CD4-positive, alpha-beta T cell treated with Interferon alpha-2 for 1 hour (primary cell): ENCODE measurements at regions not wholly inside any gene's neighbourhood (a gene's known extent, or its start where the extent isn't known, plus 50 kb on each side); places are given as distances from the start of the nearest gene placed in this dataset.

Experiments
- DNase-seq, 2 donors: peaks; one replicate each; pipeline ENCODE4 v3.0.0-alpha.2; 2020 to 2022

DNA sequence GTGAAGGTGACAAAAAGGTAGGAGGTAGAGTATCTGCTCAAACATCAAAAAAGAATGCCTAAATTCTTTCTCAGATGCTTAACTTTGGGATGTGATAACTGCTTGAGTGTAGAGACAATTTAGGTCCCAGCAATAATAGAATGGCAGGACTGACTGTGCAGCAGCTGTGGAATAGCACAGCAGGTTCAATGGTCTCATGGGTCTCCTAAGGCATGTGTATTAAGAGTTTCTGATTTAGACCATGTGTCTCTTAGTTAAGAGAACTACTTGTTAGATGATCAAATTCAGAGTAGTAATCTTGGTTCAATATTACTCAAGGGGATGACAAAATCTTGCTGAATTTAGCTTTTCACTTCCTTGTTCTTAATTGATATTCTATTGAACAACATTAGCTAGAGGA is 72.0 kb downstream of the ALX1 start:
- DNase-seq = no peak

DNA sequence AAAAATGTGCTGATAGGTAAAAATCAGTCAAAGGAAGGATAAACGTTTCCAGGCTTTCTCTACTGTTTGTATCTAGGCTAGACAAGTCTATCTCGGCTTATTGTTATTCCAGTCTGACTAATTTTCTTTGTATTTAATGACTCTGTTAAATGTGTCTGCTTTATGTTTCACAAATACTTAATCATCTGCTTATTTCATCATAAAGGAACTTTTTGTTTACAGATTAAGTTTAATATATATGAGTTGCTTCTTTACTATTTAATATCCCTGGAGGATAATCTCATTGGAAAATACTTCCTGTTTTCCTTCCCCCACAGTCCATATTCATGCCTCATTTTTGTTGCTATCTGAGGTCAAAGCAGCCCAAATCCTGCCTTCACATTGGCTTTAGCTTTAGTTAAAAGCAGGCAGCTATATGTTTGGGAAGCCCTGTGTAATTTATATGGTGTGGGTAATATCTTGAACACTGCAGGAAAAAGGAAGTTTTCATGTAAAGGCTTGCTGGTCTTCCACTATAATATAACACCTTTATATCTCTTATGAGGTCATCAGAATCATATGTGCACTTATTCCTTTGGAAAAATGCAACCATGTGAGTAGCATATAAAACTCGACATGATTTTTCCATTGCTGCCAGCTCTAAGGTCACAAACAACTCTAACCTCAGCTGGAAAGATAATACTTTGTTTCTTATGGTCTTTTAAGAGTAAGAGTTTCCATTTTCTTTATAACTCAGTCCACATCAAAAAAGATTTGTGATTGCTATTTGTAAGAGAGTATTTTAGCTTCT is 76.8 kb downstream of the ALX1 start:
- DNase-seq = no peak

DNA sequence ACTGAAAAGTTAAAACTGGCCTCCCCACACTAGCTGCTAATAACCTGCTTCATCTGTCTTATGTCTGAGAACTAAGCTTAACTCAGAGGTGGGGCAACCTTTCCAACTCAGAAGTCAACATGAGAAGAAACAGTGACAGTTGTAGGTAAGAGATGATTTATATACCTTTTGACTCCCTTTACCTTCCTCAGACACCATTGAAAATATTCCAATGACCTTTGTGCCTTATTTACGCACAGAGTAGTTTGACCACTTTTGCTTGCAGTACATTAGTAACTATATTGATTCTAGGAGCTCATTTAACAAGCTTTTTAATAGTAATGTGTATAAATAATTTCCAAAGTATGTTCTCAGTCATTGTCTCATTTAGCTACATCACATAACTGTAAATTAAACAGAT is 77.6 kb downstream of the ALX1 start:
- DNase-seq = no peak

DNA sequence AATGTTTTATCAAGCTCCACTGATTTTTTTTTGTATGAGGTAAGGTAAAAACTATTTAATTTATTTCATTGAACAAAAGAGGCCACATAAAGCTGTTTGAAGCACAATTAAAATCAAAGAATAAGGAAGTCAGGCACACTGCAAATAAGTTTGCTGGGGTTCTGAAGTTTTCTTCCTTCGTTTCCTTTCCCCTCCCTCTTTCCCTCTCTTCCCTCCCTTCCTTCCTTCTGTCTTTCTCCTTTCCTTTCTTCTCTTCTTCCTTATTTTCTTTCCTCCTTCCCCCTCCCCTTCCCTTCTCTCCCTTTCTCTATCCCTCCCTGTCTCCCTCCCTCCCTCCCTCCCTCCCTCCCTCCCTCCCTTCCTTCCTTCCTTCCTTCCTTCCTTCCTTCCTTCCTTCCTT is 78.7 kb downstream of the ALX1 start:
- no peak for DNase-seq

DNA sequence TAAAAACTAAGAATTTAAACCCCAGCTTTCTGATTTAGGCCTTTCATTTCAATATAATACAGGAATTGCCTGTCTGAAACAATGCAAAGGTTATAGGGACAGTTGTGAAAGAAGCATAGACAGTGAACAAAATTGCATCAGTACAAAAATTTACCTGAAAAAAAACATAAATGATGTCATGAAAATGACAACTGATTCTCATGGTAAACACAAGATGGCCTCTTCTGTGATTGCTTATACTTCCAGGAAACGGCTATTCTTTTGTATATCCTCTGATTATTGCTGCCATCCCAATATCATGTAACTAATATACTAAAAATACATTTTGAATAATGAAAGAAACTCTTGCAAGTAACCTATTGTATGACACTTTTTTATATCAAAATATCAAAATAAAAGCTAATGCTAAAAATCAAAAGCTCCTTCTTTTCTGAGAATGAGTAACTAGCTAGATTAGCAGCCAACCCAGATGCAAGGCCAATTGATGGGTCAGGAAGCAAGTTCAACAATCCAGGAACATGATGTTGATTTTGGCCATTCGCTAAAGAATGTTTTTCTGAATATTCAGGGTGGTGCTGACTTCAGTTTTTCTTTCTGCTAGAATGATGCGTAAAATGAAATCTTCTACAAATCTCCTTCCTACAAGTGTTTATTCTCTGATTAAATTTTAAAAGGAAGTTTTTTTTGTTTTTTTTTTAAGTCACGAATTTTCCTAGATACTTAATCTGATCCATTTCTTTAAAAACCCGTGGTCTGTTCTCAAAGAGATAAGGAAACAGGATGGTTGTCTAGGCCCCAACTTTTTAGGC is 83.6 kb downstream of the ALX1 start:
- no peak for DNase-seq

DNA sequence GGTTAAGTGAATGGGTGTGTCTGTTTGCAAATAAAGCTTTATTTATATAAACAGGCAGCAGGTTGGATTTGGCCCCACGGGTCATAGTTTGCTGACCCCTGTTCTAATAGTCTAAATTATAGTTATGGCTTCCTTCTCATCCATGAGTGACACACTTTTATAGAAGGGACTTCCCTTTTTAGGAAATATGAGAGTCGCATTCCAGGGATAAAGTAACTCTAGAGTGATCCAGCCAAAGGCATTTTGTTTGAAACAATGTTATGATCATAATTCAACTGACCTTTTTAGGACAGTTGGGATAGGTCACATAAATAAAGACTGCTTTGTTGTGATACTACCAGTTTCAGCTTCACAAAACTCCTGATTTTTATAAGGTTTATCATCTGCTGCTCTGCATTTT is 87.9 kb downstream of the ALX1 start:
- no peak for DNase-seq

DNA sequence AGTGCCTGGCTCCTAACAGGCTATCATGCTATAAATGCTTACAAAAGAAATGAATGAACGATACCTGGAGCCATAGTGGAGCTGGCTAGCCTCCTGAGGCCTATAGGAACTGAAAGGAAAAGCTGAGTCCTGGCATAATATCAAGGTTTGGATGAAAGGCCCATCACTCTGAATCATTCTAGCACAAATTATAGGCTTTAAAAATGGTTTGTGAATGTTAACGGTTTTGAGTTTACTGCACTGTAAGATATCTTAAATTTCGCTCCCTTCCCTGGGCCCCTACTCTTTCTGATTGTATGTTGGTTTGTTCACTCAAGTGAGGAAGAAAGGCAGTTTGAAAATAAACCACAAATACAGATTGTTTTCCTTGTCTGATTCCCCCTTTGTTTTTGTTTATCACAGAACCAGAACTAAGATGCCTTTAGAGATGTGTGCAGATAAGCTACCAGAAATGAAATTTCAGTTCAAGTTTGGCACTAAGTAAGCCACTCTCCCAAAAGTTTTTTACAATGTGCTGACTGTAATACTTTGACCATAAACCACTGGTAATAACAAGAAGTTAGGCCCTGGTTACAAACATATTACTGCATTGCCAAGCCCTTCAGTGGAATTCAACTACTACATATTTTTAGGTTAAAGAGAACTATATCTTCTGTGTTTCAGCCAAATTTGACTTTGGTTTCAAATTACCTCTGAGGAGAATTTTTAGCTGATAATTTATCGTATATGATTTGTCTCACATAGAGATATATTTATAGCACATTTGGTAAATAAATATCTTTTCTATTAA is 89.5 kb downstream of the ALX1 start:
- no peak for DNase-seq

DNA sequence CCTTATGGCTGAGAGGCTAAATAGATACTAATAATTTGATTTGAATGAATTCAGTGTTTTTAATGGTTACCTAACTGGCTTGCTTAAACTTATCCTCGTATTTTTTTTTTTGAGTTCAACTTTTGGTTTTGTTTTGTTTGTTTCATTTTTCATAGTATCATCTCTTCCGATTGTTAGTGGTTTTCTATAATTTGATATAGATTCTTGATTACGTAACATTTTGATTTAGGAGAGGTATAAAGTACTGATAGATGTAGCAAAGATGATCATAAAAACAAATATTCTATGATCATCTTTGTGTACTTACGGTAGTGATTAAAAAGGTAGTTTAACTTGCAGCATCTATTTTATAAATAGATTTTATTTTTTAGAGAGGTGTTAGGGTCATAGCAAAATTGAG is 93.0 kb downstream of the ALX1 start:
- DNase-seq = no peak

DNA sequence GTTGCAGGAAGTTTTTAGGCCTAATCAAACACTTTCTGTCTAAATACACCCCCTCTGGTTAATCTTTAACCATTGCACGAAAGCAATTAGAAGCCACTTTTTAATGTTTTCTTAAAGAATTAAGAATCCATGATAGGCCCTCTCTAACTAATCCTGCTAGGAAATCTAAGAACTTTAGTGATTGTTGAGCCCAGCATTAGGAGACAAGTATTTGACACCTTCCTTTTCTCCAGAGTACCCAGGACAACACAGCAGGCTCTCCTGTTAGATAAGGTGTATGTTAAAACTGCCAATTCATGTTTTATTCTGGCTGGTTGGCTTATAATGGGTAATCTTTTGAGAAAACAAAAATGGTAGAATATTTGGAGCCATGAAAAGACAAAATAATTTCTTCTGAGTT is 95.0 kb downstream of the ALX1 start:
- no peak for DNase-seq

DNA sequence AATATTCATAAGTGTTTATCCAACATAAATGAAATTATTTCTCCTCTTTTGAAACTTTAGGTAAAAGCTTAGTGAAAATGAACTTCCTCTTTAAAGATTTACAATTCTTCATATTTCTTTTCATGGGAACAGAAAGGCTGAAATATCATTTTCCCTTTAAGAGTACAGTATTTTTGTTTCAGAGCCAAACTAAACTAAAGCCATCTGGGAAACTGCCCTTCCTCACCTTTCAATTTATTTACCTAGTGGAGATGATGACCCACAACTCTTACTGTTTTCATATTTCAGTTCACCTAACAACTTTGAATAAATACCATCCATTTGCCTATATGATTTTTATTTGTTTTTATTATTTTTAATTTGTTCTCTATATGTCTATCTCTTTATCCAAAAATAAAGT is 105.4 kb downstream of the ALX1 start:
- no peak for DNase-seq

DNA sequence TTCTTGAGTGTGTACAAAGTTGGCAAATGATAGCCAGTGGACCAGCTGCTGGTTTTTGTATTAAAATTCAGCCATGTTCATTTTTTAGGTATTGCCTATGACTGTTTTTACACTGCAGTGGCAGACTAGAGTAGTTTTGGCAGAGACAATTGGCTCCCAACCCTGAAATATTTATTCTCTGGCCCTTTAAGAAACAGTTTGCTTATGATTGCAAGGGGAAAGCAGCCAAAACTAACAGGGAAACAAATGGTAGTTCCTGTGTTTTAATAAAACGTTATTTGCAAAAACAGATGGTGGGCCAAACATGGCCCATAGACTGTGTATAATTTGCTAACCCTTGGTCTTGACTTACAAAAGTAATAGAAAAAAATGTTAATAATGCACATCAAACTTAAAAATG is 110.2 kb downstream of the ALX1 start:
- no peak for DNase-seq

DNA sequence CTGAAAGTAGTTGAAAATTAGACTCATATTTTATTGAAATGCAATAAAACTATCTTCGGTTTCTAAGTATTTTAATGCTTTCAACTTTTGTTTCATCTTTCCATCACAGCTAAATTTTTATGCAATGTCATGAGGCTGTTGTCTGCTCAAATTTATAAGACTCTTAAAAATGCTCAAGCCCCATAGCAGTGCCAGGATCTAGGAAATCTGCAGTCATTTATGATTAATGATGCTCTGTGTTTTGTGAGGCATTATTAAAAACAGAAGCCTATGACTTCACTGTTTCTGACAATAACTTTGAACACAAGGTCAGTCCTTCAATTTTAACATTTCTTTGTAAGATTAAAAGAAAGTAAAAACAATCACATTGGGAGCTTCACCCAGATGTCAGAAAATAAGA is 112.5 kb downstream of the ALX1 start:
- DNase-seq = no peak

DNA sequence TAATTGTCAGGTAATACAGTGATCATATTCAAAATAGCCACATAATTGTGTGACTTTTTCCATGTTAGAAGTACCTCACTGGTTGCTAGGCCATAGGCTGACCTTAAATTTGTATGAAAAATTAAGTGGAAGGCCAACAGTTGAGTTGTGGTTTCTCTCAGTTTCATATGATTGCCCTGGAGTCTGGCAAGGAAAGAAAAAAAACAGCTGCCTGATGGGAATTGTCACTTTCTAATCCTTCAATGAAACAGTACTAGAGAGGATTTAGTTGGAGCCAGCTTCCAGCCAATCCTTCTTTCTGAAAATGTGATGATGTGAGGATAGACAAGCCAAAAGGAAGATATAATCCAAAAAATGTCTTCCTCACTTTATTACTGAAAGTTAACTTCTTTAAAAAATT is 113.6 kb downstream of the ALX1 start:
- DNase-seq = no peak

DNA sequence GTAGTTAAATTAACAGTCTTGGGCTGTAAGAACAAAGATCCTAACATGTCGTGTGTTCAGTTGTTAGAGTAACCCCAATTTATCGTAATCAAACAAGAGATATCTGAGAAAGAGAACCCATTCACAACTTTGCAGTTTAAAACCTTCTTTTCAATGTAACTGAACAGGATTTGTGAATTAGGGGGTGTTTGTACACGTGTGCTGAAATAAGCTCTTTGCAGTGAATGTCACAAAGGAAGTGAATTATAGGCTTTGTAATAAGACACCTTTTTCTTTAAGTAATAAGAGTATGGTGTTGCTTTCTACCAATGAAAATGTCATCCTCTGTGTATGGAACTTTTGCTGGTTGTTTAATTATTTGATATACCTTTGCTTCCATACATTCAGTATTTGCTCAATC is 114.0 kb downstream of the ALX1 start:
- DNase-seq = no peak

DNA sequence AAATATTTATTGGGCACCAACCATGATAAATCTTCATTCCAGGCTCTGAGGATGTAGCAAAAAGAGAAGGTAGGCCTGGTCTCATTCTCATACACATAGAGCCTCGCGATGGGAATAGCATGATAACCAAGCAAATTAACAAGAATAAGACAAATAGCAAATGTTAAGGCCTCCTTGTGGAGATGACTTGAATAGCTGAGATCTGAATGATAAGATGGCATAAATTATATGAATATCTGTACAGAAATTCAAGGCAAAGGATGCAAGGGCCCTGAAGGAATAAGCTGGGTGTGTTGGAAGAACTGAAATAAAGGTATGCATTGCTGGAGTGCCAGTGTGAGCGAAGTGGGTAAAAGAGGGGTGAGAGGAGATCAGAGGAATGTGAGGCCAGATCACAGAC is 114.8 kb downstream of the ALX1 start:
- DNase-seq = no peak

DNA sequence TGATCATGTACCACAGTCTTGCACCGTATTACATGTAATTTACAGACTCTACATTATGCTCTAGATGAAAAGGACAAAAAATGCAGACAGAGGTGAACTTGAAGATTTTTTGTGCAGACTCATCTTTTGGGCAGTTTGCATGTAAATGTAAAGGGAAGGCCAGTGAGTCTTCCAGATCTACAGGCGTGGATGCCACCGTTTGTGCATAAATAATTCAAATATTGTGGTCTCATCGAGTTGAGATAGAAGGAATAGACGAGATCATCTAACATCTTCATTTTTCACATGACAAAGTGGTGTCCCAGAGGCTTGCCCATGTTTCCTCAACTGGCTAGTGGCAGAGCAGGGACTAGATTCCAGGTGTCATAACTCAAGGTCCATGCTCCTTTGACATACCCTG is 125.2 kb downstream of the ALX1 start:
- no peak for DNase-seq

DNA sequence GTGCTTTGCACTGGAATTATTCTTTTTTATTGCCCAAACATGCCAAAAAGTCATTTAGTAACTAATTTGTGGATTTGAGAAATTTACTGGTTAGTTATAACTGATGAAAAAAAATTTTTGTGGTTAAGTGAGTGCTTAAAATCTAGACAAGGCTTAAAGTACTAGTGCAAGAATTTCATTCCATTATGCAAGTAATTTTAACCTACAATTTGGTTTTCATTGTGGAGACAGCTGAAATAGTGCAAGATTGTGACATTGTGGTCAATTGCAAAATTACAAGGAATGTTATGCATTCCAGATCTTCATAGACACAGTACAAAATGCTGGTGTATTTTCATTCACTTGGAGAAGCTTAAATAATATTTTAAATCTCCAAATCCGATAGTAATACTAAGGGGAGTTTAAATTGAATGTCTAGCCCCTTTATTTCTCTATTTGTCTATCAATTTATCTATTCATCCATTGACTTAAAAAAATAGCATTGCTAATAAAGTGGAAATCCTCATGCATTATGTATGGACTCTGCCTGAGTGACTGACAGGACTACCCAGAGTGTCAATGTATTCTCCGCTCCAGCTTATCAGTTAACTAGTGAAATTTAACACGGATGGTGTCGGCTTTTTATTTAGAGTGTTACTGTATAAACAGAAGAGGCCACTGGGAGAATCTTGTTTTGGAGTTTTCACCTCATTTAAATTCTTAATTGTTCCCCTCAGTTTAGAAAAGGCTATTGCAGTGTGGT is 125.9 kb downstream of the ALX1 start:
- no peak for DNase-seq

DNA sequence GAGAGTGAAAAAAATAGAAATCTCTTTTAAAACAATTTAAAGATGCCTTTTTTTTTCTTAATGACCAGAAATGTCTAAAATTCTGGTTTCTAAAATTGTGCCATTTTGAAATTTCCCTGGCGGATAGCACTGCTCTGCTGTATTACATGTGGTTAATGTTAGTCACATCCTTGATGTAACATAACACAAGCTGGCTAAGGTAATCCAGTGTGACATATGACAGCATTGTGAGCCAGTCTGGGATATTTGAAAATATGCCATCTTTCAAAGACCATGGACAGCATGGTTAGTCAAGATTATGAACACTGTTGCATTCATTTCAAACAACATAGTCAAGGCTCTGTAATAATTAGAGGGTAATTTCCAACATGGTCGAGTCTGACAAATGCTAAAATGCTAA is 133.2 kb downstream of the ALX1 start:
- no peak for DNase-seq

DNA sequence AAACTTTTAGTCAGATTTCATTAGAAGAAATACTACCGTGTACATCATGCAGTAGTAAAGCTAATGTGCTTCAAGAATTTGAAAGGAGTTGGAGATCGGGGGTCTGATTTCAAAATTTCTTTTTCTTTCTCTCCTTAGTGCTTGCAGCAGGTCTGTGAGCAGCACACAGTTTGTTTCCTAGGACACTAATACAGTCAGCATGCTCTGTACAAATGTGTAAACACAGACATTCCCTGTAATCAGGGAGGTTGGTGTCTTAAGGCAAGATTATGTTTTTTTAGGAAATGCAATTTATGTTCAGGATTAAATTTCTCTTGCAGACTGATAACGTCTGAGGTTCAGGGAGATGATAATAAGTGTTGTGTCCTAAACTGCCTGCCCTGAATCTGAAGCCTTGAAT is 142.7 kb downstream of the ALX1 start:
- no peak for DNase-seq

DNA sequence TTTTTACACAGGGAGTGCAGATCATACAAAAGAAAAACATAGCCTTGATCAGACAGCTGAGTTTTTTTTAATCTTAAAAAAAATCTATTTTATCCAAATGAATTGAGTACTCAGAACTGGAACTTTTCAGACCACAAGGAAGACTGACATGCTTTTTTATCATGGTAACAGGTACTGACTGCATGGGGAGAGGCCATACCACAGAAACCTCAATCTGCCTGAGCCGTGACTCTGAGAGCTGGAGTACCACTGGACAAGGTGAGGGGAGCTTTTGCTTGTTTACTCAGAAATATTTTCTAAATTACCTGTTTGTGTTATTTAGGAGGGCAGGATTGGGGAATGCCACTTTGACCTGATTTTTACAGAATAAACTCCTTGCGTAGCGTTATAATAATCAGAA is 143.9 kb downstream of the ALX1 start:
- no peak for DNase-seq

DNA sequence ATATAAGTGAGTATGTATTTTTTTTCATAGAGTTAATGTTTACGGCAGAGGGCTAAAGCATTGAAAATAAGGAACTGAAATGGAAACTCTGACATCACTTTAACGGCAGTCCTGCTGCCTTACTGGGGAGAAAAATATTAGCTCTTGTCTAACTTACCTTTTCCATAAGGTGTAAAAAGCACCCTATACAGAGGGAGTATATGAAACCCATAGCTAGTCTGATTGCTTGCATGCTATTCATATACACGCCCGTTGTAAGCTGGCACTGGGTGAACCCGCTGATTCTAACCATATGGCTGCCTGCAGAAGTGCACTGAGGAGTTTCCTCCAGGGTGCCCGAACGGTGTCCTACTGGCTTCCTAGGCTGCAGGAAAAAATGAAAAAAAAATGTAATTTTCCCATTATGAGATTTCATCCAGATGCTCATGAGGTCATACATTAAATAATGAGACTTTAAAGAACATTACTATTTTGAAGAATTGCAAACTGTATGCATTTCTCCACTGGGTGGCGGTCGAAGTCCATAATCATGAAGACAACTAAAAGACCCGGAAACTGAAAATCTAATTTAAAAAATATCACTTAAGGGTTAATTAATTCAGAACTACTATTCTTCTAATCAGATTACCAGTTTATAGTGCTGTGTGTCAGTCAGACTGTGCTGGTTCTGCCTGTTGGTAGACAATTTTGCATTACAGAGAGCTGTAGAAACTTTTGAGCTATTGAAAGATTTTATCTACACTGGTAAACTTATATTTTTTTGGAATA is 144.7 kb downstream of the ALX1 start:
- DNase-seq = no peak

DNA sequence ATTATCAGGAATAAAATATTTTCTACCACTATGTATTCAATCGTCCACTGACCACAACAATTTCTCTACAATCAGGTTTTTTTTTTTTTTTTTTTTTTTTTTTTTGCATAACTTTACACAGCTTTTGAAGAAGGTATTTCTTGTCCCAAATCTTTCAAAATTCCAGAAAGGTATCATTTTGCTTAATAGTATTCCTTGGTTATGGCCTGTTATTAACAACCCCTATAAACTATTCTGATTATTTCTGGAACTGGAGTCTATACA is 145.3 kb downstream of the ALX1 start:
- no peak for DNase-seq

DNA sequence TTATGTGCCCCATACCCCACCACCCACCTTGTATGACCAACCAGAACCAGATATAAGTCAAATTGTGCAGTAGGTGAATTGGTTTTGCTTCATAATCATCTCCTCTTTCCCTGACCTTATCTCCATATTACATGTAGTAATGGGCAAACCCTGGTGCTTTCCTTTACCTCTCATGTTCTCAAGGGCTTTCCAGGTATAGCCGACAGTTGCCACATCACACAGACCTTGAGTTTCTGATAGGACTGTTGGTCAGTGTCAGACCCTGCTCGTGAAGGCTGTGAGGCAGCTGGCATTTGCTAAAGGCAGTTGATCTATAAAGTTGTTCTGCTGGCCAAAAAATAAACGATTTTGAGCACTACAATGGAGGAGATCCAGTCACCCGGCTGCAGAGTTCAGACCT is 145.9 kb downstream of the ALX1 start:
- no peak for DNase-seq
